H1 (cell line): ENCODE measurements at regions not wholly inside any gene's neighbourhood (a gene's known extent, or its start where the extent isn't known, plus 50 kb on each side); places are given as distances from the start of the nearest gene placed in this dataset.

ENCODE experiments used
- CTCF ChIA-PET: fragments of 300-600 bp; sonication (Branson Sonifier 250); formaldehyde crosslinking; loops from one replicate; lab custom pipeline; 2021; ENCODE audit not compliant: partially characterized antibody; lab: Charles Lee
- POLR2A ChIA-PET: fragments of 300-600 bp; sonication (Branson Sonifier 250); formaldehyde crosslinking; loops from one replicate; lab custom pipeline; 2021; ENCODE audit warnings: inconsistent platforms; ENCODE audit not compliant: partially characterized antibody; lab: Charles Lee
- DNase-seq, 2 experiments: peaks; one replicate each; pipeline versions ENCODE4 v3.0.0 to v3.0.0-alpha.2; 2010 to 2022; ENCODE audit warnings: low spot score in 2 of 2, low read depth in 1 of 2, mixed read lengths in 1 of 2
- FAIRE-seq: peaks from 2 replicates; lab custom pipeline; 2011; peaks lifted over from hg19 to GRCh38; lab: Jason Lieb, UNC
- H2AFZ ChIP-seq: 2 replicates; pipeline ENCODE4 v1.8.1; 2012; ENCODE audit warnings: low read length, inconsistent platforms
- H2AK5ac ChIP-seq: 2 replicates; pipeline ENCODE4 v1.6.1; 2013; ENCODE audit warnings: low read depth, low read length
- H2BK120ac ChIP-seq: replicated peaks from 2 replicates; pipeline ENCODE3; 2013; ENCODE audit warnings: low read depth, low read length, inconsistent platforms
- H2BK12ac ChIP-seq: 2 replicates; pipeline ENCODE4 v1.6.1; 2013; ENCODE audit warnings: low read depth, low read length
- H2BK15ac ChIP-seq: 2 replicates; pipeline ENCODE4 v1.6.1; 2013; ENCODE audit warnings: low read length
- H2BK20ac ChIP-seq: 2 replicates; pipeline ENCODE4 v1.6.1; 2013; ENCODE audit warnings: low read length
- H2BK5ac ChIP-seq: 2 replicates; pipeline ENCODE4 v1.6.1; 2013; ENCODE audit warnings: low read depth, low read length
- H3K14ac ChIP-seq: 2 replicates; pipeline ENCODE4 v1.6.1; 2013; ENCODE audit warnings: inconsistent platforms; ENCODE audit not compliant: insufficient read length
- H3K18ac ChIP-seq: 2 replicates; pipeline ENCODE4 v1.6.1; 2013; ENCODE audit warnings: low read length; ENCODE audit errors: extremely low read depth
- H3K23ac ChIP-seq: 2 replicates; pipeline ENCODE4 v1.6.1; 2013; ENCODE audit warnings: inconsistent platforms; ENCODE audit not compliant: insufficient read length
- H3K23me2 ChIP-seq: 2 replicates; pipeline ENCODE4 v1.6.1; 2013; ENCODE audit warnings: low read depth, low read length
- H3K27ac ChIP-seq: 2 replicates; pipeline ENCODE4 v1.6.1; 2011; ENCODE audit warnings: low read depth, low read length, inconsistent platforms
- H3K27me3 ChIP-seq, 4 experiments: replicated peaks in 1 of 4; 1 replicate in 1 of 4; 2 replicates in 3 of 4; pipeline versions ENCODE4 v1.6.1 to v1.8.1; 2011 to 2013; ENCODE audit warnings: low read length in 3 of 4, mild to moderate bottlenecking in 3 of 4, inconsistent platforms in 2 of 4, mixed read lengths in 2 of 4, moderate library complexity in 1 of 4; ENCODE audit not compliant: control insufficient read depth in 3 of 4, insufficient read depth in 3 of 4; ENCODE audit errors: extremely low read depth in 1 of 4
- H3K36me3 ChIP-seq, 4 experiments: 2 replicates each; pipeline versions ENCODE4 v1.6.1 to v1.8.1; 2011 to 2013; ENCODE audit warnings: mild to moderate bottlenecking in 4 of 4, low read length in 3 of 4, moderate library complexity in 2 of 4, control low read depth in 1 of 4, inconsistent platforms in 1 of 4; ENCODE audit not compliant: insufficient read depth in 4 of 4, control insufficient read depth in 2 of 4
- H3K4ac ChIP-seq: replicated peaks from 2 replicates; pipeline ENCODE3; 2013; ENCODE audit warnings: low read length, low read depth, mixed read lengths, inconsistent platforms; ENCODE audit not compliant: insufficient read length
- H3K4me1 ChIP-seq, 4 experiments: replicated peaks in 1 of 4; 1 replicate in 1 of 4; 2 replicates in 3 of 4; pipeline versions ENCODE4 v1.6.1 to v1.8.1; 2011 to 2013; ENCODE audit warnings: low read length in 3 of 4, inconsistent platforms in 2 of 4, mixed read lengths in 1 of 4; ENCODE audit not compliant: insufficient read depth in 4 of 4, control insufficient read depth in 3 of 4
- H3K4me2 ChIP-seq, 2 experiments: 2 replicates each; pipeline versions ENCODE4 v1.6.1 to v1.8.1; 2011 to 2013; ENCODE audit warnings: low read depth in 2 of 2, low read length in 2 of 2, control low read depth in 1 of 2, inconsistent platforms in 1 of 2, mild to moderate bottlenecking in 1 of 2; ENCODE audit not compliant: insufficient read depth in 1 of 2
- H3K4me3 ChIP-seq, 4 experiments: fragments of 200-600, 300-600 bp in 1 of 4; sonication (generic), shearing (Covaris generic), sonication (Bioruptor Twin) in 1 of 4; 2 replicates each; pipeline versions ENCODE4 v1.5.1 to v1.8.1; 2011 to 2016; ENCODE audit warnings: low read length in 4 of 4, low read depth in 3 of 4, control low read depth in 2 of 4, inconsistent platforms in 2 of 4, mild to moderate bottlenecking in 2 of 4, mixed read lengths in 1 of 4, moderate library complexity in 1 of 4; ENCODE audit not compliant: insufficient read depth in 2 of 4; ENCODE audit errors: extremely low read depth in 1 of 4
- H3K56ac ChIP-seq: replicated peaks from 2 replicates; pipeline ENCODE3; 2013; ENCODE audit warnings: low read depth, mild to moderate bottlenecking, mixed read lengths, low read length, inconsistent platforms; ENCODE audit not compliant: insufficient read length
- H3K79me1 ChIP-seq: 2 replicates; pipeline ENCODE4 v1.6.1; 2013; ENCODE audit warnings: low read depth, low read length, control low read depth
- H3K79me2 ChIP-seq, 2 experiments: 2 replicates each; pipeline versions ENCODE4 v1.6.1 to v1.8.1; 2012 to 2013; ENCODE audit warnings: low read length in 2 of 2, mild to moderate bottlenecking in 2 of 2, inconsistent platforms in 1 of 2; ENCODE audit not compliant: insufficient read depth in 2 of 2, control insufficient read depth in 1 of 2
- H3K9ac ChIP-seq, 4 experiments: replicated peaks in 1 of 4; 1 replicate in 1 of 4; 2 replicates in 3 of 4; pipeline versions ENCODE4 v1.6.1 to v1.8.1; 2011 to 2013; ENCODE audit warnings: low read depth in 3 of 4, low read length in 3 of 4, control low read depth in 2 of 4, mild to moderate bottlenecking in 2 of 4, moderate library complexity in 2 of 4, inconsistent platforms in 1 of 4; ENCODE audit errors: extremely low read depth in 1 of 4
- H3K9me3 ChIP-seq, 2 experiments: 2 replicates each; pipeline versions ENCODE4 v1.6.1 to v1.8.1; 2012 to 2013; ENCODE audit warnings: mild to moderate bottlenecking in 2 of 2, moderate library complexity in 2 of 2, control low read depth in 1 of 2, inconsistent platforms in 1 of 2, low read depth in 1 of 2, low read length in 1 of 2, mixed read lengths in 1 of 2; ENCODE audit not compliant: insufficient read depth in 2 of 2
- H4K20me1 ChIP-seq, 2 experiments: replicated peaks in 1 of 2; 2 replicates each; pipeline versions ENCODE3 to v1.8.1; 2011 to 2013; ENCODE audit warnings: inconsistent platforms in 2 of 2, low read length in 2 of 2, mild to moderate bottlenecking in 1 of 2; ENCODE audit not compliant: insufficient read depth in 2 of 2, control insufficient read depth in 1 of 2
- H4K5ac ChIP-seq: 2 replicates; pipeline ENCODE4 v1.6.1; 2013; ENCODE audit warnings: low read length, low read depth, mixed read lengths, inconsistent platforms; ENCODE audit not compliant: insufficient read length
- H4K8ac ChIP-seq: 2 replicates; pipeline ENCODE4 v1.8.0; 2013; ENCODE audit warnings: mild to moderate bottlenecking, moderate library complexity, low read length, inconsistent platforms; ENCODE audit not compliant: insufficient read depth; ENCODE audit errors: extremely low read depth
- H4K91ac ChIP-seq: replicated peaks from 2 replicates; pipeline ENCODE3; 2013; ENCODE audit warnings: low read length, mixed read lengths, inconsistent platforms; ENCODE audit not compliant: insufficient read length
- CHD1 ChIP-seq: IDR thresholded peaks from 2 replicates; pipeline ENCODE4 v1.6.1; 2012; ENCODE audit warnings: low read depth, low read length, improper control_type of control experiment
- CREB1 ChIP-seq: IDR thresholded peaks from 2 replicates; pipeline ENCODE4 v1.6.1; 2012; ENCODE audit warnings: inconsistent platforms
- CTBP2 ChIP-seq: IDR thresholded peaks from 2 replicates; pipeline ENCODE4 v1.7.0; 2011; ENCODE audit warnings: borderline replicate concordance, mild to moderate bottlenecking, moderate library complexity, mixed read lengths, low read length; ENCODE audit not compliant: insufficient read depth, insufficient read length
- HDAC2 ChIP-seq, 2 experiments: fragments of 300-600 bp in 1 of 2; sonication (generic) in 1 of 2; IDR thresholded peaks; 2 replicates each; pipeline ENCODE4 v1.6.1; 2011 to 2012; ENCODE audit warnings: low read depth in 2 of 2, low read length in 2 of 2, mild to moderate bottlenecking in 2 of 2, moderate library complexity in 2 of 2, borderline replicate concordance in 1 of 2, inconsistent platforms in 1 of 2
- NANOG ChIP-seq: IDR thresholded peaks from 2 replicates; pipeline ENCODE4 v1.6.1; 2011; ENCODE audit warnings: low read length, low read depth, mild to moderate bottlenecking, inconsistent platforms; ENCODE audit not compliant: insufficient read depth, poor library complexity, severe bottlenecking
- POU5F1 ChIP-seq: IDR thresholded peaks from 2 replicates; pipeline ENCODE4 v1.6.1; 2011; ENCODE audit warnings: low read depth, mild to moderate bottlenecking, low read length, moderate library complexity
- RNF2 ChIP-seq: fragments of 200-900, 300-1000 bp; sonication (generic); IDR thresholded peaks from 2 replicates; pipeline ENCODE4 v1.7.1; 2016; ENCODE audit warnings: borderline replicate concordance, low read depth, mild to moderate bottlenecking, antibody characterized with exemption, low read length; ENCODE audit not compliant: poor library complexity, severe bottlenecking; ENCODE audit errors: missing control alignments
- SAP30 ChIP-seq: fragments of 300-600 bp; sonication (generic); IDR thresholded peaks from 2 replicates; pipeline ENCODE4 v1.7.1; 2012; ENCODE audit warnings: low read length, moderate library complexity, mild to moderate bottlenecking, inconsistent platforms; ENCODE audit not compliant: insufficient read depth, insufficient replicate concordance
- SUZ12 ChIP-seq: fragments of 200-600 bp; sonication (generic); IDR thresholded peaks from 2 replicates; pipeline ENCODE4 v1.6.1; 2012; ENCODE audit warnings: mild to moderate bottlenecking, inconsistent platforms, low read length, moderate library complexity, mixed read lengths
- WGBS, 2 experiments: shearing (Covaris generic) in 1 of 2; methylation state at CpG; one replicate each; pipeline versions ENCODE4 v1.1.6 to v1.1.7; 2013 to 2015; ENCODE audit warnings: low lambda C conversion rate in 2 of 2, mixed read lengths in 2 of 2, inconsistent platforms in 1 of 2, low coverage in 1 of 2, missing lambda C conversion rate in 1 of 2; ENCODE audit not compliant: insufficient replicate concordance in 2 of 2, insufficient coverage in 1 of 2, insufficient read length in 1 of 2; ENCODE audit errors: extremely low coverage in 1 of 2, missing lambda C conversion rate in 1 of 2; 5-methylcytosine and 5-hydroxymethylcytosine counted together
- TF ChIP-seq, protein P1 (sequence below): IDR thresholded peaks from 2 replicates; pipeline ENCODE4 v1.6.1; 2012; ENCODE audit warnings: inconsistent platforms

DNA sequence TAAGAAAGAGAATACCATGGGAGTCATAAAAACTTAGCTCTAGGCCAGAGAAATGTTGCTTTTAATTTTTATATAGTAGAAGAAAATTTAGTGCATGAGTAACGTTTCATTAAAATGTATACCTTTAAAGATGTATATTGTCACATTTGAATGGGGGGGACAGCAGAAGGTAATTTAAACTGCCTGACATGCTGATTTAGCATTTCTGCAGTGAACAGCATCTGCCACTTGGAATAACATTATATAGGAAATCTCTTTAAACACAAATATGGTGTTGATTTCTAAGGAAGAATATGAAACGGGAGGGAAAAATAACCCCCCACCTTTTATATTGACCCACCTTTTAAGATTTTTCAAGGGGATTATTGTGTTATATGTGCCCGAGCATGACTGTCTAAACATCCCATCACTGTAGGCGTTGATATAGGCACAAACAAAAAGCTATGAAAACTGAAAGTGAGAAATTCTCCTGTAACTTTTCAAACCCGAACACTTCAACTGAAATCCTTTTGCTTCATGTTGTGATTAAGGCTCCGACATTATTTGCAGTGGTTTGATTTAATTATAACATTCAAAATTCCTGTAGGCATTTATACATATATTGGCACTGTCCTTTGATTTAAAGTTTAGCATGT is 244.7 kb upstream of the CELF2 start:
- Histone ChIP-seq H4K91ac (no peak overlapping the region), H3K56ac (no peak overlapping the region), H4K8ac (no peak overlapping the region), H3K79me2 (no peaks in the 10 kb centered on the region), H3K4ac (no peak overlapping the region), H3K27ac (no peak overlapping the region), H2BK12ac (no peak overlapping the region), H3K9me3 (no peaks in the 10 kb centered on the region), H2BK20ac (no peak overlapping the region), H3K23me2 (no peaks in the 10 kb centered on the region), H3K4me1 (no peaks in the 10 kb centered on the region), H3K14ac (no peak overlapping the region), H3K4me3 (no peak overlapping the region), H3K27me3 (no peaks in the 10 kb centered on the region), H3K79me1 (no peaks in the 10 kb centered on the region), H2AK5ac (no peak overlapping the region), H3K18ac (no peak overlapping the region), H2BK5ac (no peak overlapping the region), H3K4me2 (no peak overlapping the region), H3K36me3 (no peaks in the 10 kb centered on the region), H2AFZ (no peak overlapping the region), H3K23ac (no peak overlapping the region), H2BK120ac (no peak overlapping the region), H4K5ac (no peak overlapping the region), H4K20me1 (no peaks in the 10 kb centered on the region), H2BK15ac (no peak overlapping the region), H3K9ac (no peak overlapping the region)
- FAIRE-seq (no peak), DNase-seq (no peak)
- 97% methylated on average over 6 of the region's 6 CpGs; no CpG with 5 or more reads in 1 of the 2 experiments for WGBS, 2 experiments
- ChIA-PET POLR2A (no interaction called here), CTCF (interaction anchor here (0.5 kb wide), 1 partner anchor 24 kb away, joined by 3 read pairs; no protein-coding TSS in a partner anchor)
- TF ChIP-seq POU5F1, result no peak
- TF ChIP-seq RNF2, result no peak
- no peak for TF ChIP-seq CHD1
- no peak for TF ChIP-seq HDAC2 (IDR thresholded peaks at IDR 0.05; ENCODE audit: borderline replicate concordance in 1 of 2, low read depth in 2 of 2, low read length in 2 of 2)
- no peak for TF ChIP-seq NANOG
- no peak for TF ChIP-seq CREB1
- no peak for TF ChIP-seq CTBP2
- no peak for TF ChIP-seq SAP30
- TF ChIP-seq, protein P1, sequence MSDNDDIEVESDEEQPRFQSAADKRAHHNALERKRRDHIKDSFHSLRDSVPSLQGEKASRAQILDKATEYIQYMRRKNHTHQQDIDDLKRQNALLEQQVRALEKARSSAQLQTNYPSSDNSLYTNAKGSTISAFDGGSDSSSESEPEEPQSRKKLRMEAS, result no peak
- TF ChIP-seq SUZ12, result no peak
